CD4-positive, alpha-beta memory T cell (primary cell): ENCODE measurements at regions not wholly inside any gene's neighbourhood (a gene's known extent, or its start where the extent isn't known, plus 50 kb on each side); places are given as distances from the start of the nearest gene placed in this dataset.
A peak's percentile ranks its signal among the peaks of the same experiment; 100 is the strongest.
"Not testable (repeated sequence)": the region's sequence is repeated elsewhere in the genome, so short reads cannot be mapped to it uniquely, and the experiment has no call there.

Source experiments
- CTCF ChIA-PET: fragments of 350-600 bp; sonication (Branson Sonifier 250); formaldehyde crosslinking; loops from one replicate; lab custom pipeline; 2021; ENCODE audit warnings: inconsistent platforms; ENCODE audit not compliant: partially characterized antibody; lab: Charles Lee
- POLR2A ChIA-PET: fragments of 350-600 bp; sonication (Branson Sonifier 250); formaldehyde crosslinking; loops from one replicate; lab custom pipeline; 2021; ENCODE audit not compliant: partially characterized antibody; lab: Charles Lee
- DNase-seq, 5 donors: peaks; one replicate each; pipeline versions ENCODE4 v3.0.0 to v3.0.0-alpha.2; 2020 to 2022; ENCODE audit warnings: mixed read lengths in 1 of 5
- H3K27ac ChIP-seq: one replicate; pipeline ENCODE4 v1.7.0; 2013; ENCODE audit warnings: low read depth, low read length
- H3K27me3 ChIP-seq: 2 replicates; pipeline ENCODE4 v1.7.0; 2013; ENCODE audit warnings: mild to moderate bottlenecking, low read length, moderate library complexity; ENCODE audit not compliant: insufficient read depth
- H3K36me3 ChIP-seq: 2 replicates; pipeline ENCODE4 v1.7.0; 2013; ENCODE audit warnings: mild to moderate bottlenecking, low read length, moderate library complexity; ENCODE audit not compliant: insufficient read depth
- H3K4me1 ChIP-seq: 2 replicates; pipeline ENCODE4 v1.7.0; 2013; ENCODE audit warnings: mild to moderate bottlenecking, low read length, moderate library complexity; ENCODE audit not compliant: insufficient read depth
- H3K4me3 ChIP-seq, 2 donors: one replicate each; pipeline ENCODE4 v1.7.0; 2013; ENCODE audit warnings: low read length in 2 of 2, mild to moderate bottlenecking in 1 of 2
- H3K9me3 ChIP-seq, 2 donors: one replicate each; pipeline ENCODE4 v1.7.0; 2013; ENCODE audit warnings: low read length in 2 of 2, control low read depth in 1 of 2; ENCODE audit not compliant: control insufficient read depth in 1 of 2
- H3K27ac Mint-ChIP-seq, 7 donors: one replicate each; pipeline ENCODE4 v1.8.0; 2020 to 2021; ENCODE audit warnings: mixed read lengths in 7 of 7, mild to moderate bottlenecking in 6 of 7, inconsistent platforms in 3 of 7, moderate library complexity in 3 of 7
- H3K27me3 Mint-ChIP-seq, 2 donors: one replicate each; pipeline ENCODE4 v1.8.0; 2020 to 2021; ENCODE audit warnings: mixed read lengths in 2 of 2
- H3K36me3 Mint-ChIP-seq, 2 donors: one replicate each; pipeline ENCODE4 v1.8.0; 2020 to 2021; ENCODE audit warnings: mixed read lengths in 2 of 2, inconsistent platforms in 1 of 2, mild to moderate bottlenecking in 1 of 2
- H3K4me1 Mint-ChIP-seq, 4 donors: one replicate each; pipeline ENCODE4 v1.8.0; 2020 to 2021; ENCODE audit warnings: mixed read lengths in 4 of 4, mild to moderate bottlenecking in 1 of 4
- H3K4me3 Mint-ChIP-seq, 8 donors: one replicate each; pipeline ENCODE4 v1.8.0; 2020 to 2021; ENCODE audit warnings: mixed read lengths in 8 of 8, mild to moderate bottlenecking in 7 of 8, moderate library complexity in 6 of 8, inconsistent platforms in 3 of 8
- H3K9me3 Mint-ChIP-seq, 8 donors: one replicate each; pipeline ENCODE4 v1.8.0; 2020 to 2021; ENCODE audit warnings: mixed read lengths in 8 of 8, mild to moderate bottlenecking in 5 of 8, inconsistent platforms in 3 of 8, moderate library complexity in 1 of 8
- intact Hi-C: fragments of 100-400 bp; cut with micrococcal nuclease; formaldehyde crosslinking; loops from one replicate; pipeline ENCODE4 v1.15.1; 2023

- H3K9me3 Mint-ChIP-seq: no peaks in the 10 kb centered on the region
- H3K4me3 Mint-ChIP-seq: no peak overlapping the region
These were observed 106.7 kb upstream of the CNKSR3 start for GRCh38 chr6:154617175-154617574.

GRCh38 chr6:154619146-154619545 is 108.7 kb upstream of the CNKSR3 start:
- H3K36me3 ChIP-seq: no peaks in the 10 kb centered on the region
- no peak overlapping the region for H3K4me3 Mint-ChIP-seq
- no peak overlapping the region for H3K4me3 ChIP-seq
- no peak overlapping the region for H3K27ac ChIP-seq
- peaks cover 0 to 1% (median 0%) of the 10 kb centered on the region in 4 donors for H3K4me1 Mint-ChIP-seq
- intact Hi-C loops: no loop called here
- H3K9me3 ChIP-seq: no peaks in the 10 kb centered on the region
- no peaks in the 10 kb centered on the region for H3K4me1 ChIP-seq
- peaks cover 0 to 3% of the 10 kb centered on the region in 2 donors for H3K27me3 Mint-ChIP-seq
- H3K36me3 Mint-ChIP-seq: no peaks in the 10 kb centered on the region
- H3K27ac Mint-ChIP-seq: peak overlapping the region in 1 of 7 donors; percentile 77
- ChIA-PET CTCF (no interaction called here), POLR2A (no interaction called here)
- DNase-seq: no peak
- peaks cover 0 to 8% (median 4%) of the 10 kb centered on the region in 8 donors for H3K9me3 Mint-ChIP-seq
- no peaks in the 10 kb centered on the region for H3K27me3 ChIP-seq

More at GRCh38 chr6:154617175-154617574, 106.7 kb upstream of the CNKSR3 start:
- CTCF ChIA-PET: no interaction called here
- Mint-ChIP-seq H3K27me3 (no peaks in the 10 kb centered on the region), H3K4me1 (peaks cover 0 to 1% (median 0%) of the 10 kb centered on the region in 4 donors), H3K36me3 (no peaks in the 10 kb centered on the region), H3K27ac (no peak overlapping the region)
- Histone ChIP-seq H3K9me3 (no peaks in the 10 kb centered on the region), H3K27ac (no peak overlapping the region), H3K4me3 (no peak overlapping the region), H3K27me3 (no peaks in the 10 kb centered on the region), H3K36me3 (no peaks in the 10 kb centered on the region), H3K4me1 (no peaks in the 10 kb centered on the region)
- POLR2A ChIA-PET: no interaction called here
- DNase-seq: no peak
- intact Hi-C loops: no loop called here

- Mint-ChIP-seq H3K9me3 (peaks cover 0 to 14% (median 9%) of the 10 kb centered on the region in 8 donors), H3K27me3 (peaks cover 0 to 3% of the 10 kb centered on the region in 2 donors), H3K4me3 (no peak overlapping the region), H3K4me1 (peaks cover 0 to 1% (median 0%) of the 10 kb centered on the region in 4 donors), H3K36me3 (no peaks in the 10 kb centered on the region), H3K27ac (no peak overlapping the region)
- ChIA-PET POLR2A (no interaction called here), CTCF (no interaction called here)
- intact Hi-C loops: no loop called here
- H3K4me3 ChIP-seq: no peak overlapping the region
- no peak for DNase-seq
- no peaks in the 10 kb centered on the region for H3K4me1 ChIP-seq
- H3K36me3 ChIP-seq: no peaks in the 10 kb centered on the region
- no peaks in the 10 kb centered on the region for H3K9me3 ChIP-seq
- no peak overlapping the region for H3K27ac ChIP-seq
- H3K27me3 ChIP-seq: no peaks in the 10 kb centered on the region
These were observed 111.2 kb upstream of the CNKSR3 start for GRCh38 chr6:154621686-154622085.

GRCh38 chr6:154622618-154623336 is 110.4 kb upstream of the SCAF8 start:
- Histone ChIP-seq H3K4me3 (no peak overlapping the region), H3K36me3 (no peaks in the 10 kb centered on the region), H3K9me3 (no peaks in the 10 kb centered on the region), H3K27me3 (no peaks in the 10 kb centered on the region), H3K4me1 (no peaks in the 10 kb centered on the region), H3K27ac (no peak overlapping the region)
- no peak for DNase-seq
- peaks cover 0 to 3% of the 10 kb centered on the region in 2 donors for H3K27me3 Mint-ChIP-seq
- H3K27ac Mint-ChIP-seq: no peak overlapping the region
- POLR2A ChIA-PET: no interaction called here
- H3K4me1 Mint-ChIP-seq: peaks cover 0 to 1% (median 0%) of the 10 kb centered on the region in 4 donors
- CTCF ChIA-PET: no interaction called here
- no peaks in the 10 kb centered on the region for H3K36me3 Mint-ChIP-seq
- peaks cover 0 to 14% (median 9%) of the 10 kb centered on the region in 8 donors for H3K9me3 Mint-ChIP-seq
- intact Hi-C loops: no loop called here
- H3K4me3 Mint-ChIP-seq: no peak overlapping the region

GRCh38 chr6:154623391-154623790 is 109.8 kb upstream of the SCAF8 start:
- DNase-seq: no peak
- peaks cover 0 to 5% of the 10 kb centered on the region in 2 donors for H3K27me3 Mint-ChIP-seq
- POLR2A ChIA-PET: no interaction called here
- CTCF ChIA-PET: no interaction called here
- H3K36me3 ChIP-seq: no peaks in the 10 kb centered on the region
- no peak overlapping the region for H3K4me3 Mint-ChIP-seq
- no peaks in the 10 kb centered on the region for H3K27me3 ChIP-seq
- no peak overlapping the region for H3K27ac ChIP-seq
- H3K9me3 ChIP-seq: no peaks in the 10 kb centered on the region
- H3K4me1 ChIP-seq: no peaks in the 10 kb centered on the region
- no peak overlapping the region for H3K27ac Mint-ChIP-seq
- peaks cover 0 to 1% (median 0%) of the 10 kb centered on the region in 4 donors for H3K4me1 Mint-ChIP-seq
- H3K36me3 Mint-ChIP-seq: no peaks in the 10 kb centered on the region
- peaks cover 0 to 14% (median 9%) of the 10 kb centered on the region in 8 donors for H3K9me3 Mint-ChIP-seq
- intact Hi-C loops: no loop called here
- no peak overlapping the region for H3K4me3 ChIP-seq

- ChIA-PET CTCF (no interaction called here), POLR2A (no interaction called here)
- Mint-ChIP-seq H3K9me3 (peaks cover 0 to 14% (median 9%) of the 10 kb centered on the region in 8 donors), H3K36me3 (no peaks in the 10 kb centered on the region), H3K27me3 (peaks cover 0 to 5% of the 10 kb centered on the region in 2 donors), H3K4me3 (no peak overlapping the region), H3K4me1 (peaks cover 0 to 1% (median 0%) of the 10 kb centered on the region in 4 donors), H3K27ac (no peak overlapping the region)
- H3K9me3 ChIP-seq: no peaks in the 10 kb centered on the region
- H3K27me3 ChIP-seq: no peaks in the 10 kb centered on the region
- DNase-seq: no peak
- no peak overlapping the region for H3K27ac ChIP-seq
- intact Hi-C loops: no loop called here
- no peak overlapping the region for H3K4me3 ChIP-seq
- H3K36me3 ChIP-seq: no peaks in the 10 kb centered on the region
- no peaks in the 10 kb centered on the region for H3K4me1 ChIP-seq
These were observed 109.1 kb upstream of the SCAF8 start for GRCh38 chr6:154624038-154624599.

- H3K36me3 ChIP-seq, H3K4me1 ChIP-seq, DNase-seq, intact Hi-C loops, H3K9me3 ChIP-seq, H3K4me3 ChIP-seq, H3K36me3 Mint-ChIP-seq, H3K27me3 Mint-ChIP-seq, H3K27ac Mint-ChIP-seq, CTCF ChIA-PET, H3K4me1 Mint-ChIP-seq, POLR2A ChIA-PET, H3K4me3 Mint-ChIP-seq, H3K27ac ChIP-seq, H3K27me3 ChIP-seq: not testable (repeated sequence)
- H3K9me3 Mint-ChIP-seq: peaks cover 0 to 14% (median 9%) of the 10 kb centered on the region in 8 donors
These were observed 108.5 kb upstream of the SCAF8 start for GRCh38 chr6:154624727-154625126.
